Adrenal gland (tissue), 5 donors: ENCODE measurements at regions not wholly inside any gene's neighbourhood (a gene's known extent, or its start where the extent isn't known, plus 50 kb on each side); places are given as distances from the start of the nearest gene placed in this dataset.

ENCODE experiments used
- POLR2A ChIP-seq, 2 donors: fragments of 450-650 bp; IDR thresholded peaks; one replicate each; pipeline ENCODE4 v1.6.1; 2017; ENCODE audit warnings: antibody characterized with exemption in 2 of 2, mild to moderate bottlenecking in 2 of 2, moderate library complexity in 1 of 2
- TF ChIP-seq, protein P1 (sequence below), 6 experiments: fragments of 450-650 bp in 4 of 6; fragments of 200-600 bp in 2 of 6; sonication (generic) in 1 of 6; IDR thresholded peaks; 1 replicate in 5 of 6; 2 replicates in 1 of 6; pipeline versions ENCODE4 v1.5.1 to v1.8.0; 2016 to 2021; ENCODE audit warnings: antibody characterized with exemption in 6 of 6, mild to moderate bottlenecking in 2 of 6, moderate library complexity in 1 of 6
- donor health status: DM: no; HTN: no; CAD: no.

DNA sequence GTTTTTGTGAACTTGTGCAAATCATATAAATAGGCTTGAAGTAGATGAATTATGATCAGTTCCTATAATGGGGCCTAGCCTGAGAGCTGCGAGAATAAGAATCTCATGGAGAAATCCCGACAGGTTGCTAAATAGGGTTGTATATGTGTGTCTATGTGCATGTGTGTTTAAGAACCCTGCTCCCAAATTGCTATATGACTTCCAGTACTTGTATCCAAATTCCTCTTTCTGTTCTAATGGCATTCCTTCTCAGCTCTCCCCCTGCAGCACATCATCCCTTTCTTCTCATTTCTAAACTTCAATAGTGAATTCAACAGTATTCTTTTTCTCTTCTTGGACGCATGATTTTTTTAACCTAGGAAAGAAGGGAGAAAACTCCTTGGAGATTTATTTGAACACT lies 277.2 kb downstream of the GAS1 start:
- TF ChIP-seq, protein P1, sequence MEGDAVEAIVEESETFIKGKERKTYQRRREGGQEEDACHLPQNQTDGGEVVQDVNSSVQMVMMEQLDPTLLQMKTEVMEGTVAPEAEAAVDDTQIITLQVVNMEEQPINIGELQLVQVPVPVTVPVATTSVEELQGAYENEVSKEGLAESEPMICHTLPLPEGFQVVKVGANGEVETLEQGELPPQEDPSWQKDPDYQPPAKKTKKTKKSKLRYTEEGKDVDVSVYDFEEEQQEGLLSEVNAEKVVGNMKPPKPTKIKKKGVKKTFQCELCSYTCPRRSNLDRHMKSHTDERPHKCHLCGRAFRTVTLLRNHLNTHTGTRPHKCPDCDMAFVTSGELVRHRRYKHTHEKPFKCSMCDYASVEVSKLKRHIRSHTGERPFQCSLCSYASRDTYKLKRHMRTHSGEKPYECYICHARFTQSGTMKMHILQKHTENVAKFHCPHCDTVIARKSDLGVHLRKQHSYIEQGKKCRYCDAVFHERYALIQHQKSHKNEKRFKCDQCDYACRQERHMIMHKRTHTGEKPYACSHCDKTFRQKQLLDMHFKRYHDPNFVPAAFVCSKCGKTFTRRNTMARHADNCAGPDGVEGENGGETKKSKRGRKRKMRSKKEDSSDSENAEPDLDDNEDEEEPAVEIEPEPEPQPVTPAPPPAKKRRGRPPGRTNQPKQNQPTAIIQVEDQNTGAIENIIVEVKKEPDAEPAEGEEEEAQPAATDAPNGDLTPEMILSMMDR (IDR thresholded peaks at IDR 0.05) = no peak
- TF ChIP-seq POLR2A (IDR thresholded peaks at IDR 0.05) = no peak
